Stimulated activated CD8-positive, alpha-beta memory T cell treated with anti-CD3 and anti-CD28 coated beads, Interleukin-12 subunit alpha, Interleukin-12 subunit beta, amount 100 ng/mL, for 24 hours (primary cell): ENCODE measurements at regions not wholly inside any gene's neighbourhood (a gene's known extent, or its start where the extent isn't known, plus 50 kb on each side); places are given as distances from the start of the nearest gene placed in this dataset.

ENCODE experiments used
- DNase-seq: peaks from one replicate; pipeline ENCODE4 v3.0.0-alpha.2; 2020; ENCODE audit errors: extremely low read depth

- DNase-seq = no peak
Observed at GRCh38 chr10:131706952-131707351, 193.9 kb upstream of the PPP2R2D start.

- DNase-seq = no peak
Observed at GRCh38 chr10:131708225-131708880, 192.5 kb upstream of the PPP2R2D start.

- DNase-seq = no peak
Observed at GRCh38 chr10:131710142-131710861, 190.5 kb upstream of the PPP2R2D start.

GRCh38 chr10:131722121-131722520 is 178.7 kb upstream of the PPP2R2D start:
- no peak for DNase-seq

GRCh38 chr10:131722525-131723264 is 178.1 kb upstream of the PPP2R2D start:
- DNase-seq = no peak

GRCh38 chr10:131723297-131724168 is 177.3 kb upstream of the PPP2R2D start:
- DNase-seq = no peak

GRCh38 chr10:131724169-131724545 is 176.7 kb upstream of the PPP2R2D start:
- no peak for DNase-seq

GRCh38 chr10:131724891-131725580 is 175.8 kb upstream of the PPP2R2D start:
- no peak for DNase-seq

GRCh38 chr10:131725581-131726069 is 175.2 kb upstream of the PPP2R2D start:
- no peak for DNase-seq

- DNase-seq = no peak
Observed at GRCh38 chr10:131726076-131726880, 174.5 kb upstream of the PPP2R2D start.

- DNase-seq = no peak
Observed at GRCh38 chr10:131726967-131727366, 173.8 kb upstream of the PPP2R2D start.

- no peak for DNase-seq
Observed at GRCh38 chr10:131727560-131727959, 173.2 kb upstream of the PPP2R2D start.

- no peak for DNase-seq
Observed at GRCh38 chr10:131728286-131729228, 172.3 kb upstream of the PPP2R2D start.

- DNase-seq = no peak
Observed at GRCh38 chr10:131729361-131729760, 171.4 kb upstream of the PPP2R2D start.

GRCh38 chr10:131729938-131730660 is 170.7 kb upstream of the PPP2R2D start:
- DNase-seq = no peak

GRCh38 chr10:131730771-131731497 is 169.9 kb upstream of the PPP2R2D start:
- no peak for DNase-seq

- DNase-seq = no peak
Observed at GRCh38 chr10:131731780-131732630, 168.8 kb upstream of the PPP2R2D start.
